Epithelial cell of esophagus (primary cell): ENCODE measurements at regions not wholly inside any gene's neighbourhood (a gene's known extent, or its start where the extent isn't known, plus 50 kb on each side); places are given as distances from the start of the nearest gene placed in this dataset.
"Not testable (repeated sequence)": the region's sequence is repeated elsewhere in the genome, so short reads cannot be mapped to it uniquely, and the experiment has no call there.

ENCODE experiments used
- DNase-seq: peaks from one replicate; pipeline ENCODE4 v3.0.0; 2010; ENCODE audit warnings: low read depth
- H3K4me3 ChIP-seq: 2 replicates; pipeline ENCODE4 v1.5.1; 2011; ENCODE audit warnings: mild to moderate bottlenecking, low read length, control low read depth

- not testable (repeated sequence) for DNase-seq, H3K4me3 ChIP-seq
These were observed 172.0 kb downstream of the KLRB1 start for GRCh38 chr12:9435682-9436081.

DNA sequence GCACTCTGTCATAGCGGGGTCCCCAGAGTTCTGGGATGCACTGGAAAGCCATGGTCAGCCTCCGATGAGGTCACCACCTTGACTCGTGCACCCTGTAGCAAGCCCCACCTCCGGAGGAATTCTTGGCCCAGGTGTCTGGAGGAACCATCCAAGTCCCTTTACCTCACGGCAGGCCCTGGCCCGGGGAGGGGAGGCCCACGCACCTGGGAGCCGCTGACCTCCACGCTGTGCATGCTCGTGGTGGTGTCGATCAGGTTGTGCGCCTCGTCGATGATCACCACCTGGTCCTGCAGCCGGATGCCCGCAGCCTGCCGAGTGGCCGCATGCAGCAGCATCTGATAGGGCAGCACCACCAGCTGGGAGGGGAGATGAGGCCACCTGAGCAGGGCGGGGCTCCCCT, 177.3 kb downstream of the KLRB1 start:
- H3K4me3 ChIP-seq = not testable (repeated sequence)

DNA sequence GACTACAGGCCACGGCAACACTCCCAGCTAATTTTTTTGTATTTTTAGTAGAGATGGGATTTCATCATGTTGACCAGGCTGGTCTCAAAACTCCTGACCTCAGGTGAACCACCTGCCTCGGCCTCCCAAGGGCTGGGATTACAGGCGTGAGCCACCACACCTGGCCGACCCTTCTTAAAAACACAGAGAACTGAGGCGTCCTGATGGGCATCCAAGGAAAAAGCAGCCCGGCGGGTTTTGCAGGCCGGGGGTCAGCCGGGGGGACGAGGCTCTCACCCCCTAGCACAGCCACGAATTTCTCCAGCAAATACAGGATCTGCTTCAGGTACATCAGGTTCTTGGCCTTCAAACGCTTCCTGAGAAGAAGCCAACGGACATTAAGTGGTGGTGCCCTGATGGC, 178.9 kb downstream of the KLRB1 start:
- H3K4me3 ChIP-seq, DNase-seq: not testable (repeated sequence)

More for the DNA sequence above, 177.3 kb downstream of the KLRB1 start:
- DNase-seq = not testable (repeated sequence)

DNA sequence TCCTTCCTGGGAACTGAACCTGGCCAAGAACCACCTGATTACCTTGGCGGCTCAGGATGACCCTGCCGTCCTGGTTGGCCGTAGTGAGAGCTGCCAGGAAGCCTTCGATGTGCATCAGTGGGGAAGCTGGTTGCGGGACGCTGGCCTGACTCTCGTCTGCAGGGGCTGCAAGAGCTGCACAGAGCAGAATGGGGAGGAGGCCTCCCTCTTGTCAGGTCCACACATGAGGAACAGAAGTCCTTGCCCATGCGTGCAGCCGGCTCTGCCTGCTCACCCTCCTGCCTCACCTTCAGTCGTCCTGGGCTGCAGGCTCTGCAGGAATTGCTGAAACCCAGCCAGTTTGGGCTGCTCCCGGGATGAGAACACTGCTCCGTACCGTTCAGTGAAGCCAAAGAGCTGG, 182.3 kb downstream of the KLRB1 start:
- not testable (repeated sequence) for DNase-seq, H3K4me3 ChIP-seq

- not testable (repeated sequence) for DNase-seq, H3K4me3 ChIP-seq
These were observed 183.5 kb downstream of the KLRB1 start for GRCh38 chr12:9424175-9424740.

- DNase-seq, H3K4me3 ChIP-seq: not testable (repeated sequence)
These were observed 185.0 kb downstream of the KLRB1 start for GRCh38 chr12:9422689-9423088.

DNA sequence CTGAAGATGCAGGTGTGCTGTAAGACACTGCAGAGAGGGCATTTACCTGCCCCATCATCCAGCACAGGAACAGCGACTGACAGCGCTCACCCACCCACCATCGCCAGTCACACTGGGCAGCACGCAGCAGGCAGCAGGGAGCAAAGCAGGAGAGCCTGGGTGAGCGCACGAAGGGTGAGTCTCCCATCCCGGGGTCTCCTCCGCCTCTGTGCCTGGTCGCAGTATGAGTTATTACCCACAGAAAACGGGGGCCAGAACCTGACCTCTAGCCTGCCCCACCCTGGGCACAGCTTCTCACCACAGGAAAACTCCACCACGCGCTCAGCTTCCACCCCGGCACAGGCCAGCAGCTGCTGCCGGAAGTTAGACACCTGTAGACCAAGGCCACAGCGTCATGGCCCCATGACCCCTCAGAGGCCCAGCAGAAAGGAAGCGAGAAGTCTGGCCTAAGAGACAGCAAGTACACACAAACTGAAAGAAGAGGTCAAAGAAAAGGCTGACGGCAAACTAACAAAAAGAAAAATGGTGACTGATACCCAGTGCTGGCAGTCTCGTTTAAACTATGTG, 186.1 kb downstream of the KLRB1 start:
- DNase-seq, H3K4me3 ChIP-seq: not testable (repeated sequence)

DNA sequence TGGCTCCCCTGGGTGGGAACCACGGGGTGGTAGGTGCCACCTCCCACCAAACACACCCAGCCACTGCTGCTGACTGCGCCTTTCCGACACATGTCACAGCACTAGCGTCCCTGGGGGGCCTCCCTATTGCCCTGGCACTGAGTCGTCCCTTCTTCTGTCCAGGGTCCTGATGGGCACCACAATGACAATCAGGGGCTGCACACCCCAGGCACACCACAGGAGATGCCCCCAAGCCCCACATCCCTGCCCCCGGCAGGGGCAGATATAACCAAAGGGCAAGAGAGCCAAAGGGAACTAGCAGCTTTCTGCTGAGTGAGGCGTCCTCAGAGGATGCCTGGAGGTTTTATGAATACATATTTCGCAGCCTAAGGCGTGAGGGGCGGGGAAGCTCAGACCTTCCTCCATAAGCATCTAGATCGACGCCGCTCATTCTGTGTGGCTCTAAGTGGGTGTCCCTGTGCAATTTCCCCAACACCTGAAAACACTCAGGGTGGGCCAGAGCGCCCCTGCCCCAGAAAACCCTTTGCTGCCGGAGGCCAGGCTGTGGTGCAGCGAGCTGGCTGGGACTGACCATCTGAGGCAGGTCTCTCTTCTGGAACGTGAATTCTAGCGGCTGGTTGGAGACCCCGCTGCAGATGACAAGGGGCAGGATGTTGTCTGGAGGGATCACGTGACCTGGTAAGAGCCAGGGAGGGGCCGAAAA, 186.7 kb downstream of the KLRB1 start:
- not testable (repeated sequence) for H3K4me3 ChIP-seq, DNase-seq

- not testable (repeated sequence) for DNase-seq, H3K4me3 ChIP-seq
These were observed 189.1 kb downstream of the KLRB1 start for GRCh38 chr12:9418669-9419041.

DNA sequence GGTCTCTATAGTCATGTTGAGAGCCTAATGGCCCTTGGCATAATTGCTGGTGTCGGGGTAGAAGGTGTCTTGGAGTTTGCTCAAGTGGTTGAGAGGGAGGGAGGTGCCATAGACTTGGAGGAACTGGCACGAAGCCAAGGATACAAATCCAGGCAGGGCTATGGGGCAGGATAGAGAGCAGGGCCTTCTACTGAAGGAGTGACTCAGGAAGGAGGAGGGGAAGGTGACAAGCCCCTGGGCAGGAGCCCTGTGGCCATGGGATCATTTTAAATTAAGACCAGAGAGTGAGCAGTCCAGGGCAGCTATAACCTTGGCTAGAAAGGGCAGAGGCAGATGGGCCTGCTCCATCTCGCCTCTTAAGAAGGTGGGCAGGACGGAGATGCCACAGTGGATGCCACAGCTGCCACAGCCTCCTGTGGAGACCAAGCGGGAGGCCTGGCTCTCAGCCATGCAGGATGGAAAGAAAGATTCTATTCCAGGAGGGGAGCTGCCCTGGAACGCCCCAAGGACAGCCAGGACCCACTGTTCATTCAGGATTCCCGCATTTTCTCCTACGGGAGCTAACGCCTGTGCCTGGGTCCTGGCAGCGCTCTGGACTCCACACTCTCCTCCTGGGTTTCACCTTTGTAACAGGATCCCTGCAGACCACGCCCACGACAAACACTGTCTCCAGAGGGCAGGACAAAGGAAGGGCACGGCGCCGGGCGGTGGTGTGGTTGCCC, 189.6 kb downstream of the KLRB1 start:
- not testable (repeated sequence) for DNase-seq, H3K4me3 ChIP-seq

DNA sequence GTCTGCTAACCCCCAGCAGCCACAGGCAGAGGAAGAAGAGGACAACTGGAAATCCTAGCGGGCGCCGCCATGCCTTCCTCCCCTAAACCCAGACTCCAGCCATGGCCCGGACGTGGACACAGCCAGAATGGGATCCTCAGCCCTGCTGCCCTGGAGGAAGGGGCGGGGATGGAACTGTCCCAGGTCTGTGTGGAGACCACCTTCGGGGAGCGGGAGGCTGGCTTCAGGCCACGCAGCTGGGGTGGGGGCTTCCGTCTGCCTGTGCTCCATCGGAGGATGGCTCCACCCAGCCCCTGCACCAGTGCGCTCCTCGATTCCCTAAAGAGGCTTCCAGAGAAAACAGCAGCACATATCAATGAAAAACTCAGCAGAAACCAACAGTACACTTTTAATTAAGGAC, 190.4 kb downstream of the KLRB1 start:
- DNase-seq, H3K4me3 ChIP-seq: not testable (repeated sequence)

- not testable (repeated sequence) for DNase-seq, H3K4me3 ChIP-seq
These were observed 191.4 kb downstream of the KLRB1 start for GRCh38 chr12:9416346-9416745.

DNA sequence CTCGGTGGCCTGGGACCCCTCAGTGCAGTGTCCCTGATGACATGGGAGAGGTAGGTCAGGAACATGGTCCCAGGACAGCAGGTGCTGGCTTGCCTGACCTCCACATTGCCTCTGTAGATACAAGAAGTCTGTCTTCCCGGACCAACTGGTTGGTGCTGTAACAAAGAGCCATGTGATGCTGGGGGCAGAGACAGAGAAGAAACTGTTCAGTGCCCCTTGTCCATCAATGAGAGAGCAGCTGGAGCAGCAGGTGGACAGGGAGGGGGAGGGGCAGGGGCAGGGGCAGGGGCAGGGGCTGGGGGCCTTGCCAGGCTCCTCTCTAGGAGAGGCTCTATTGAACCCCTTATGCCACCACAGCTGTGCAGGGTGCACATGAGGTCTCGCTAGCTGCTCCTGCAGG, 191.8 kb downstream of the KLRB1 start:
- DNase-seq = not testable (repeated sequence)

DNA sequence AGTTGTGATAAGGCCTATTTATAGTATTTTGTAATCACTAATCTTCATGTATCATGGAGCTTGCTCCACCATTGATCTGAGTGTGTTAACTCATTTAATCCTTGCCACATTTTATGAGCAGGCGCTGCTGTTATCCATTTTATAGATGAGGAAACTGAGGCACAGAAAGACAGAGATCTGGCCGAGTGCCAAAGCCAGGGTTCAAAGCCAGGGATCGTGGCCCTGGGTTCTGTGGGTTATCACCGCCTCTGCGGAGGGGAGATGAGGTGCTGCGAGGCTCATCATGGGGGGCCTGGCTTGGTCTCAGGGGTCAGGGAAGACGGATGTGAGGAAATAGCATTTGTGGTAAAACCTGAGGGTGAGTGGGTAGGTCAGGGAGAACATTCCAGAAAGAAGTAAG, 193.9 kb downstream of the KLRB1 start:
- DNase-seq, H3K4me3 ChIP-seq: not testable (repeated sequence)

More for the DNA sequence above, 191.8 kb downstream of the KLRB1 start:
- not testable (repeated sequence) for H3K4me3 ChIP-seq

DNA sequence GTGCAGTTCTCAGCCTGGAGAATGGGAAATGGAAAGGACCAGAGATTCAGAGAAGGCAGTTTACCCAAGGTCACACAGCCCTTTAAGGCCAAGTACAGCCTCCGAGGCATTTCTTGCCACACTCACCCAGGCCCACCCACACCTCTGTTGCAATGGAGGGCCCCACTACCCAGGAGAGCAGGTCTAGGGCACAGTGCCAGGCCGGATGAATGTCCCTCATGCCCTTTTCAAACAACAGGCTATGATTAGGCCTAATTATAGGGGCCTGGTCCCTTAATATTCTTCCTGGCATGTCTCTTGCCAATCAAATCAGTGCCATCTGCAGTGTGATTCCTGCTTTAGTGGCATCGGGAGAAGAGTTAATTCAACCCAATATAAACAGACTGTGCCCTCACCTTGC, 195.3 kb downstream of the KLRB1 start:
- not testable (repeated sequence) for H3K4me3 ChIP-seq, DNase-seq

DNA sequence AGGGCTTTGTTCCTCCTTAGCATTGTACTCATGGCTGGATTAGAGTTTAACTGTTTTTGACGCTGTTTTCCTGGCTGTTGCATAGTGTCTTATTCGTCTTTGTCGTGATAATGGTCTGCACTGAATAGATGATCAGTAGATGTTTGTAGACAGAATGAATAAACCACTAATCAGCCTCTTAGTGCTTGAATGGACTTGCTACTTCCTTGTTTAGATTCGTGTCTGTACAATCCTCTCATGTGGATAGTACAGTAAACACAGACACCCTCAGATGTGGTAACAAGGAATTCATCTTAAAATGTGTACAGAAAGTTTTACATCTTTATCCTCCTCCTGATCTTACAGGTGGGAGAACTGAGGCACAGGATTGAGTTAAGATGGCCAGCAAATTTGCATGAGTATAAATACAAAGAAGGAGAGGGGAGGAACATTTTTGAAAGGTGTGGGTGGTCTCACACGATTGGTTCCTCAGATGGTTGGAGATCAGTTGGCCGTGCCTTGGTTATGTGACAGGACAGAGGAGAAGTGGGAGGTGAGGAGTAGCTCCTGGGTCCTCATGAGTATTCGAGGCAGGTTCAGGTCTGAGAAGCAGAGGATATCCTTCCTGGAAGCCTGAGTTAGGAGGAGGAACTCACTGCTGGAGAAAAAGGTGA, 196.0 kb downstream of the KLRB1 start:
- not testable (repeated sequence) for H3K4me3 ChIP-seq
- DNase-seq = peak; percentile 83

- not testable (repeated sequence) for DNase-seq, H3K4me3 ChIP-seq
These were observed 199.2 kb upstream of the PZP start for GRCh38 chr12:9407425-9407748.
